ENCODE measurements at regions not wholly inside any gene's neighbourhood (a gene's known extent, or its start where the extent isn't known, plus 50 kb on each side); places are given as distances from the start of the nearest gene placed in this dataset.

- no peak for DNase-seq
Observed at GRCh38 chr14:61627612-61628011, 67.7 kb upstream of the HIF1A start.

- DNase-seq, result no peak
Observed at GRCh38 chr14:61628016-61628725, 67.1 kb upstream of the HIF1A start.

GRCh38 chr14:61630399-61631044 is 64.8 kb upstream of the HIF1A start:
- DNase-seq, result no peak

GRCh38 chr14:61631045-61631687 is 64.1 kb upstream of the HIF1A start:
- no peak for DNase-seq

GRCh38 chr14:61632401-61632800 is 62.9 kb upstream of the HIF1A start:
- no peak for DNase-seq

- DNase-seq, result no peak
Observed at GRCh38 chr14:61632807-61633206, 62.5 kb upstream of the HIF1A start.

- DNase-seq, result no peak
Observed at GRCh38 chr14:61636291-61636690, 59.0 kb upstream of the HIF1A start.

GRCh38 chr14:61636779-61637178 is 58.5 kb upstream of the HIF1A start:
- DNase-seq, result no peak

- DNase-seq, result no peak
Observed at GRCh38 chr14:61638595-61639387, 56.5 kb upstream of the HIF1A start.

- DNase-seq, result no peak
Observed at GRCh38 chr14:61640158-61641136, 54.9 kb upstream of the HIF1A start.

GRCh38 chr14:61641914-61642613 is 53.2 kb upstream of the HIF1A start:
- DNase-seq, result no peak

GRCh38 chr14:61642614-61642982 is 52.7 kb upstream of the HIF1A start:
- DNase-seq, result no peak

GRCh38 chr14:61643555-61643954 is 51.8 kb upstream of the HIF1A start:
- DNase-seq, result no peak

- DNase-seq, result no peak
Observed at GRCh38 chr14:61644175-61644574, 51.1 kb upstream of the HIF1A start.

- DNase-seq, result no peak
Observed at GRCh38 chr14:61644834-61645233, 50.5 kb upstream of the HIF1A start.

GRCh38 chr14:61645247-61645646 is 50.1 kb upstream of the HIF1A start:
- DNase-seq, result no peak

Measured in stimulated activated CD4-positive, alpha-beta T cell treated with anti-CD3 and anti-CD28 coated beads, Interleukin-1b, Interleukin-23, amount 100 ng/mL, for 48 hours (primary cell).